NCI-H1092 (cell line): ENCODE measurements at regions not wholly inside any gene's neighbourhood (a gene's known extent, or its start where the extent isn't known, plus 50 kb on each side); places are given as distances from the start of the nearest gene placed in this dataset.
"Not testable (repeated sequence)": the region's sequence is repeated elsewhere in the genome, so short reads cannot be mapped to it uniquely, and the experiment has no call there.

Source experiments
- DNase-seq: peaks from one replicate; lab custom pipeline; 2025; lab: John Stamatoyannopoulos, UW

DNA sequence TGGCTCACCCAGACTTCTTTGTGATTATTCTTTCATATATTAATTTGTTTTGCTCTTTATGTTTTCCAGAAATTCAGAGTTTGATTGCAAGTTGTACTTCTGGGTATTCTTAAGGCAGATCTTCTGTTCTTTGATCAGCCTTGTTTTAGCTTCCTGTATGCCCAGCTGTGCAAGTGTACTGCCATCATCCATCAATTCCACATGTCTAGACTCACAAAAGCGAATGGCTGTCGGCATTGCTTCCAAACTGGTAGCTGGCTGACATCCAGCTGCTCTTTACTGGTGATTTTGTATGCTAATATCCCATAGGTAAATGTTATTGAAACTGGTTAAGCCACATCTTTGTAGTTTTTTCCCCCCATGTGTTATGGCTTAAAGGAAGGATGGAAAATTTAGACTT is 1084.8 kb upstream of the CITED2 start:
- DNase-seq: no peak

DNA sequence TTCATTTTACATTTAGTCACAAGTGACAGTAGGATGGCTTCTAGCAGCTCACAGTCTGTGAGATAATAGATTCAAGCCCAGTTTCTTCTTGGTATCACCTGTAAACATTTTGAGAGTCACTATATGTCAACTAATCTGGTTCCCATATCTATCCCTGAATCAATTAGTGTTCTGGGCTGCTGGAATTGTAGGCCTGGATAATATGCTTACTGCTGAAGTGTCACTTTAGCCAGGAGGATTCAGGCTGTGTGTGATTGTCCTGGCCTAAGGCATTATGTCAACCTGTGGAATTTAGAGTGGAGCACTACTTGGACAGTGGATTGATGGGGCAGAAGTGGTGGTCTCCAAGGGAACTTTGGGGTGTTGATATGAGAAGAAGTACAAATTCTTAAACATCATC is 1071.8 kb upstream of the CITED2 start:
- DNase-seq: no peak

DNA sequence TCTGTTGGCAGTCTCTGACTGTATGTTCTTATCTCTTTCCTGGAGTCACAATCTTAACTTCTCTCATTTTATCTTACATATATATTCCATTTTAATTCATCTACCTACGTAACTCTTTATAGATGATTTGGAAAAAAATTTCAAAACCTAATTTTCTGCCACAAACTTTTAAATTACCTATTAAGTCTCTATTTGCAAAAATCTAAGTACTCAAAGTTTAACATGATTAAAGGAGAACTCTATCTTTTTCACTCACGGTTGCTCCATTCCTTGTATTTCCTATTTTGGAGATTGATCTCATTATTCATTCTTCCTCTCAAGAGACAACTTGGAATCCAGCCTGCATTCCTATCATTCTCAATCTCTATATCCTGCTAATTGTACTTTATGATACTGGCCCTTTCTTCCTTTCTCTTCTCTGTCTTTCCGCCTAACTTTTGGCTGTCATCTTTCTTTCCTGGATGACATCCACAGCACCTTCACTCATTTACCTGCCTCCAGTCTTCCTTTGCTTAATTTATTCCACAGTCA is 1071.1 kb upstream of the CITED2 start:
- no peak for DNase-seq

DNA sequence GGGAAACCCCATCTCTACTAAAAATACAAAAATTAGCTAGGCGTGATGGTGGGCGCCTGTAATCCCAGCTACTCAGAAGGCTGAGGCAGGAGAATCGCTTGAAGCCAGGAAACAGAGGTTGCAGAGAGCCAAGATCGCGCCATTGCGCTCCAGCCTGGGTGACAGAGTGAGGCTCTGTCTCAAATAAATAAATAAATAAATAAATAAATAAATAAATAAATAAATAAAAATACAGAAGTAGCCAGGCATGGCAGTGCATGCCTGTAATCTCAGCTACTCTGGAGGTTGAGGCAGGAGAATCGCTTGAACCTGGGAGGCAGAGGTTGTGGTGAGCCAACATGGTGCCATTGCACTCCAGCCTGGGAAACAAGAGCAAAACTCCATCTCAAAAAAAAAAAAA is 1068.7 kb upstream of the CITED2 start:
- DNase-seq: not testable (repeated sequence)

DNA sequence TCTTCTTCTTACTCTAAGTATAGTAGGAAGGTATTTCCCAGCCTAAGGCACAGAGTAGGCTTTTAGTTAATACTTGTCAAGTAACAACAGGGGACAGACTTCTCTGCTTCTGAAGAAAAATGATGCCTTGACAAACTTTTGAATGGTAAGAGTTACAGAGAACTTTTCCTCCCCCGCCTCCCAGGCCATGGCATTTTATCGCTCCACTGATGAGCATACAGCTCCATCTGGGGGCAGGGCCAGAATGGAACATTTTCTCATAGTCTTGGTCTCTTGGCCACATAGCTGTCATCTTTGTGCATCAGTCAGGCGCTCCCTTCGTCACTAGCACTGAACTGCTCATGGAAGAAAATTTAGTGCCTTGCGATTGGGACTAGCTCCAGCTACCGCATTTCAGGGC is 1066.8 kb upstream of the CITED2 start:
- no peak for DNase-seq

DNA sequence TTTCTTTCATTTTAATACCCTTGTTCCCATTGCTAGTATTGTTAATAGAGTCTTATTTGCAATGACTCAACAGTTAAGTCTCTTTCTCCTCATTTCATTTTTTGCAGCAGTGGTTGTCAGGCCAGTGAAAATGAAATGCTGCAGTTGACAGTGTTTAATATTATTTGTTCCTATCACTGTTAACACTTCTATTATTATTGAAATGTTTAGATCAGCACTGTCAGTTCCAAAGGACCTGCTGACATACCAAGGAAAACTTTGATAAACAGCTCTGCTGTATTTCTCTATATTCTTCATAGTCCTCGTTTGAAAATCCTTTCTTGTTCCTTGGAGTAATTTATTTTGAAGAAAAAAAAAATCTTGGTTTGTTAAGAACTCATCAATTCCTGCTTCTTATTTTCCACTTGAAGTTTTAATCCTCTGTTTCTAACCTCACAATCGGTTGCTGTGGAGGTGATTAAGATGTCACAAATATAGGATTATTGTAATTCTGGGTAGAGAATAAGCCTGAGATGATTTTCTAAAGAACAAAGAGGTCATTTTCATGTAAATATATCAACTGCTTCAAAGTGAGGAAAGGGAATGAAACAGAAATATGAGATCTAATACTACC is 1065.9 kb upstream of the CITED2 start:
- DNase-seq: no peak

DNA sequence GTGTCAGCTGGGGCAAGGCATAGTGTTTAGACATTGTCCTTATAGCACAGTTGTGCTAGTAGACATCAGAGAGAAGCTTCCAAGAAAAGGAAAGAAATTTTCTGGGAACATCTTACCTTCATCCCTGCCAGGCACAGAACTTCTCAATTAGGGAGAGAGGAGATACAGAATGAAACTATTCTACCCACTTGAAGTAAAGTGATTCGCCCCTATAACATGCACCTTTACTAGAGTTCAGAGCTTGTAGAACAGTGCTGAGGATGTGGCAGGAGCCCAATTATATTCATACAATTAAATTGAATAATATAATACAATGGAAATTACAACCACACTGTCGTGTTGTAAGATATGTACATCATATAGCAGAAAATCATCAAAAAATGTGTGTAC is 1063.9 kb upstream of the CITED2 start:
- no peak for DNase-seq

DNA sequence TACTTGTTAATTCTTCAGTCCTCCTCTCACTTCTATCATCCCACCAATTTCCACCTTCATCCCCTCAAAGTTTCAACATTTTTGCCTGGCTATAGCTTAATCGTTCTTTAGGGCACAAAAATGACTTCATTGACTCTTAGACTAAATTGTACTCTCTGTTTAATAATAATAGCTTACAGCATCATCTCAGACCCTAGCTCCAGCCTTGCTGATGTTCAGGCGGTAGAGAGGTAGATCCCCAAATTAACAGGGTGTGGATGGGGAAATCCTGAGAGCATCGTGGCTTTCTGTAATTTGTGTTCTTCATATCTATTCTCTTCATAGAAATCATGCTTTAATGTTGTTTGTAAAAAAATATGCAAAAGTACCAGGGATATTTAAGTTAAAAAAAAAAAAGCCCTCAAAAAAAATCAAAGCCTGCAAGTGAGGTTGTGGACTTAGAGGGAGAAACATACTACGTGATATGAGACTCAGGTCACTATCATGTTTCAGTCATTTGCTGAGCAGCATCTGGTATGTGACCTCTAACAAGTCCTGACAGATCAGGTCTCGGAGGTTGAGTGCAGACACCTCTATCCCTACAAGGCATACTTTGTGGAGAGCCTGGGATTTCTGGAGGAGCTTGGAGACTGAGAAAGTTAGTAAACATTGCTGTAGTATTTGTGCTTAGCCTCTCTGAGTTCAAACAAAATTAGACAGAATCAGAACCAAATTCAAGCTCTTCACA is 1063.3 kb upstream of the CITED2 start:
- DNase-seq: no peak

DNA sequence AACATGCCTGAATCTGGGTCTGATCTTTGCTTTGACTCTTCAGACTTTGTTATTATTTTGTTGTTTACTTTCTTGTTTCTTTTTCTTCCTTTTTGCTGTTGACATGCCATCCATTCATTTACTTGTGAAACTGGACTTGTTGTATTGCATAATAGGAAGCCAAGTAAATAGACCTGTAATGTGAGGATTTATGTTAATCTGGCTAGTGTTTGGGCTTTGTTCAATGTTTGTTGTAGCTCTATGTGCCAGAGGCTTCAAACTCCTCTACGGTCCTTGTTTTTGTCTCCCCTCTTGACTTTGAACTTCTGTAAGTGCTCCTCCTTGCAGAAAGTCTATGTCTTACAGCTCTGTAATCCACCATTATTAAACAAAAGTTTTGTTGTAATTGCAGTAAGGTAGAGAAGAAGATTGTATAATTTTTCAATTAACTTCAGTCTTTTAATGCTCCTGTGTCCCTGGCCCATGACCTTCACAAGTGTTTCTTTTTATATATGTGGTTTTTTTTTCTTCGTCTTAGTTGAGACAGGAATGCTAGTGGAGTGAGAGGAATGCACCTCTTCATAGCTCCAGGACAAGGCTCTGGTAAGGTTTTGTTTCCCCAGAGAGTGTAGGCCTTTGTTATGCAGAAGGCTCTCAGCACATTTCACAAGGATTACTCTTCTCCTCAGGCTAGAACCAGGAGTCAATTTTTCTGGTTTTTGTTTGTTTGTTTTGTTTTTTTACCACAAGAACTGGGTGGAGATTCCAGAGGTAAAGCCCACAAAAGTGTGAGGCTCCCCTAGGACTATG is 1061.8 kb upstream of the CITED2 start:
- DNase-seq: no peak

DNA sequence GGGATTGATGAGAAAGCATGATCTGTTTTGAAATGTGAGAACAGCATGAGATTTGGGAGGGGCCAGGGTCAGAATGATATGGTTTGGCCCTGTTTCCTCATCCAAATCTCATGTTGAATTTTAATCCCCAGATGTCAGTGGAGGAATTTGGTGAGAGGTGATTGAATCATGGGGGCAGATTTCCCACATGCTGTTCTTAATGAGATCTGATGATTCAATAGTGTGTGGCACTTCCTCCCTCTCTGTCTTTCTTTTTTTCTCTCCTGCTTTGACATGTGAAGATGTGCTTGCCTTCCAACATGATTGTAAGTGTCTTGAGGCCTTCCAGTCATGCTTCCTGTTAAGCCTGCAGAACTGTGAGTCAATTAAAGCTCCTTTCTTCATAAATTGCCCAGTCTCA is 1060.3 kb upstream of the CITED2 start:
- DNase-seq: no peak

DNA sequence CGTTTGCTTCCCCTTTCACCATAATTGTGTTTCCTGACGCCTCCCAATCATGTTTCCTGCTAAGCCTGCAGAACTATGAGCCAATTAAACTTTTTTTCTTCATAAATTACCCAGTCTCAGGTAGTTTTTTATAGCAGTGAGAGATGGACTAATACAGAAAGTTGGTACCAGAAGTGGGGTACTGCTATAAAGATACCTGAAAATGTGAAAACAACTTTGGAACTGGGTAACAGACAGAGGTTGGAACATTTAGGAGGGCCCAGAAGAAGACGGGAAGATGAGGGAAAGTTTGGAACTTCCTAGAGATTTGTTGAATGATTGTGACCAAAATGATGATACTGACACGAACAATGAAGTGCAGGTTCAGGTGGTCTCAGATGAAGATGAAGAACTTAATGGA is 1058.6 kb upstream of the CITED2 start:
- no peak for DNase-seq

DNA sequence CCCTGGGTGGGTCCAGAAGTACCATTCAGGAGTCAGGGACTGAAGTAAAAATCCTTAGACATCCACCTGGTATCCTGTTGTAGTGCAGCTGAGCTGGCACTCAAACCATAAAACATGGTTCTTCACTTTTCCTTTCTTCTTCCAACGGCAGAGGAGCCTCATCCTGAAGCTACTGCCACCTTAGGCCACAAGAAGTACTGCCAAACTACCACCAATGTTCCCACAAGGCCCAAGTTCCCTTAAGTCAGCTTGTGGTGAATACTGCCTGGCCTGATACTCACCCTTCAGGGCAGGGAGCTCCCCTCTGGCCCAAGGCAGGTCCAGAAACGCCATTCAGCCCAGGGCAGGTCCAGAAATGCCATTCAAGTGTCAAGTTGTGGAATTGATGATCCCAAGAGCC is 1053.4 kb upstream of the CITED2 start:
- DNase-seq: no peak

DNA sequence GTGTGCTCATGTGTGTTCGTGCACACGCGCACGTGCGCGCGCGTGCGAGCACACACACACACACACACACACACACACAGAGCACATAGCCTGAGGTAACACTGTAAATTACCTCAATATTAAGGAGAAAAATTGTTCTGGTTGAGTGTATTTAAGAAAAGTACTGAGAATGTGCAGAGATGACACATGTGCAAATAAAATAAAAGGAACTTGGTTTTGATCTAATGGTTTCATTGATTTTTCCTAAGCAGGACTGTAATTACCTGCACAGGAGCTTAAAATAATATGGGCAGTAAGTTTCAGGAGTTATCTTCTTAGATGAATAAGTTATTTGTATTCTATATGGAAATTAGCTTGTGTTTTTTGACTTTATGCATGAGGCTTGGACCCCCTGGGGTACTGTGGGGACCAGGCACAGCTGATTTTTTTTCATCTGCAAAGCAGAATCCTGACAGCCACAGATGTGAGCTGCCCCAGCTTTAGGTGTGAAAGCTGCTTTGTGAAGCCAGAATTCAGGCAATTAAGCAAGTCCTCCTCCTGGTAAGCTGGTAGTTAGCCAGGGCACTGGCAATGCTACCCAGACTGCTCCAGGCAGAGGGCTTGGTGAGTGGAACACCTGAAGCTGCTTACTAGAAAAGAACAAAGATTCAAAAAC is 1040.6 kb upstream of the CITED2 start:
- DNase-seq: no peak

DNA sequence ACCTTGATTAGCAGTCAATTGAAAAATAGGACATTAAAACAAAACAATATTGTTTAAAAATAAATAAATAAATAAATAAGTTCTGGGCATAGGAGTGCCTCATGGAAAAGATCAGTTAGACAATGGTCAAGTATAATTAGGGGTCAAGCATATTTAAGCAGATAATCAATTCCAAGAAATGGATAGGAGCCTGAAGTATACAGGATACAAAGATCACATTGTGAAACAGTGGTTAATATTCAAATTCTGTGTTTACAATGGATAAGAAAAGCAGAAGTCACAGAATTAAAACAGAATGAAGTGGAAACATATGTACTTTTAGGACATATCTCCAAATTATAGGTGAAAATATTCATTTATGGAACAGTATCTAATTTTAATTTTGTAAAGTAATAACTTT is 1028.6 kb upstream of the CITED2 start:
- no peak for DNase-seq

DNA sequence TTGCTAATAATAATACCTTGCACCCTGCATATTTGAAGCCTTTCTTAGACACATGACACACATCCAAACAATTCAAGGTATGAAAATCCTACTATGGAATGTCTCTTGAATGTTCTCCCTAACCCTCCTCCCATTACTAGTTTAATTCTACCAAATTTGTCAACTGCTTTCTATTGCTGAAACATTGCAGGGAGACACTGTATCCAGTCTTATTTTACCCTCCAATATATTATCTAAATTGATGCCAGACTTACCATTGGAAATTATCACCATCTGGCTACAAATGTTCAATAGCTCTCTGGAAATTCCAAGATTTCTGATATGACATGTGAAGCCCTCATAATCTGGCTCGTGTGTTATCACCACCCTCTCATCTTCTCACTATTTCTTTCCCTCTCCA is 1027.3 kb upstream of the CITED2 start:
- no peak for DNase-seq

DNA sequence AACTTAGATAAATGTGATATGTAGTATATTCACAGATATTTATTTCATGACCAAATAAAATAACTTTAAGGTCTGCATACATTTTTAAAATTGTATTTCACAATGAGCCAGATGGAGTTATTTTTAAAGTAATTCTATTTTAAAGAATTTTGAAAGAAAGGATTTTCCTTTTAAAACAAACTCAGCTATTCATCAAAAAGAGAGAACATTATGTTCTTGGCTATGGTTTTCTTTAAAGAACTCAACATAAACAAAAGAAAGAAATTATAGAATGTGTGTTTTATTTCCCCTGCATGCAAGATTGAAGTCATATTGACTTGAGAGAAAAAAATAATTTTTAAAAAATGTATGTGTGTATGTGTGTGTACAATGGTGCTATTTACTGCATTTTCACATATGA is 1023.6 kb upstream of the CITED2 start:
- DNase-seq: no peak

DNA sequence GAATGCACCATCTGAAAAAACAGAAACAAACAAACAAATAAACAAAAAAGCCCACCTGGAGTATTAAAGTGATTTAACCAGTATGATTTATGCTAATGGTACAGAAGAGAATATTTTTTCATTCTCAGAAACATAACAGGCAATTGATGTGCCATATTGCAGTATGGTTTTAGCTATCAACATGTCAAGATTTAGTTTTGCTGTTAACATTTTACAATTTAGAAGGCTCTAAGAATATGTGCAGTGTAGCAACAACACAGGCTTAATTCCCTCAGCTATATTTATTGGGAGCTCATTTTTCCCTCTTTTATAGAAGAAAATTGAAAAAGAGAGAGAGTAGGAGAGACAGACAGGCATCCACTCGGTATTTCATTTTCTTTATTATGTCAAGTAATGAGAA is 1022.7 kb upstream of the CITED2 start:
- no peak for DNase-seq

DNA sequence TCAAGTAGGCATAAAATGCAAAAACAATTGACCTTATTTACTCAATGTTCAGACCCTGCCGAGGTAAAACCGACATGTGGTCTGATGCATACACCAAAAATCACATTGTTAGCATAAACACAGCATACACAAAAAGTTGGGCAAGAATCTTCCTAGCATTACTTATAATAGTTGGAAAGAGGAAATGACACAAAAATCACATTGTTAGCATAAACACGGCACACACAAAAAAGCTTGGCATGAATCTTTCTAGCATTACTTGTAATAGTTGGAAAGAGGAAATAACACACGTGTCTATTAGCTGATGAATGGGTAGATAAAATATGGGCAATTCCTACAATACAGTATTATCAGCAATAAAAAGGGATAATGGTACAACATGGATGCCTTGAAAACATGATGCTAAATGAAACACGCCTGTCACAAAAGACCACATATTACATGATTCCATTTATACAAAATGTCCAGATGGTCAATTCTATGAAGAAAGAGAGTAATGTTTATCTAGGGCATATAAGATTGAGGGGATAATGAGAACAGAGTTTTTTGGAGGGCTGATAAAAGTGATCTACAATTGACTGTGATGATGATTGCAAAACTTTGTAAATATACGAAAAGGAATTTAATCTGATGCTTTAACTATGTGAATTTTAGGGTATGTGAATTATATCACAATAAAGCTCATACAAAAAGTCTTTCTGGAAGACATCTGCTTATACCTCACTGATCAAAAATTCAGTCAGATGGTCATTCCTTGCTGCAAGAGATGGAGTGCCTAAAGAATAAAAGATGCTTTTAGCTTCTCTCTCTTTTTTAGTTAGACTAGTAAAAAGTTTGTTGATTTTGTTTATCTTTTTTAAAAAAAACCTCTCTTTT is 1019.5 kb upstream of the CITED2 start:
- DNase-seq: no peak

DNA sequence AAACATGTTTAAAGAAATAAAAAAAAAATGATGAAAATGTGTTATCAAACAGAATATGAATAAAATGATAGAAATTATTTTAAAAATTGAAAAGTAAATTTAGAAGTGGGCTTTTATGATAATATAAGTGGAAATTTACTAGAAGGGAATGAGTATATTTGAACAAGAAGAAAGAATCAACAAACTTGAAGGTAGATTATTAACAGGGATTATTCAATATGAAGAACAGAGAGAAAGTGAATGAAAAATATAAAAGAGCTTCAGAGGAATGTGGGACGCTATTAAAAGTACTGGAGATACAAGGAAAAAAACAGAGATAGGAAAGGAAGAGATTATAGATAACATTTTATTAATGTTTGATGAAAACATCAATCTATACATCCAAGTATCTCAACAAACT is 1014.4 kb upstream of the CITED2 start:
- DNase-seq: no peak

DNA sequence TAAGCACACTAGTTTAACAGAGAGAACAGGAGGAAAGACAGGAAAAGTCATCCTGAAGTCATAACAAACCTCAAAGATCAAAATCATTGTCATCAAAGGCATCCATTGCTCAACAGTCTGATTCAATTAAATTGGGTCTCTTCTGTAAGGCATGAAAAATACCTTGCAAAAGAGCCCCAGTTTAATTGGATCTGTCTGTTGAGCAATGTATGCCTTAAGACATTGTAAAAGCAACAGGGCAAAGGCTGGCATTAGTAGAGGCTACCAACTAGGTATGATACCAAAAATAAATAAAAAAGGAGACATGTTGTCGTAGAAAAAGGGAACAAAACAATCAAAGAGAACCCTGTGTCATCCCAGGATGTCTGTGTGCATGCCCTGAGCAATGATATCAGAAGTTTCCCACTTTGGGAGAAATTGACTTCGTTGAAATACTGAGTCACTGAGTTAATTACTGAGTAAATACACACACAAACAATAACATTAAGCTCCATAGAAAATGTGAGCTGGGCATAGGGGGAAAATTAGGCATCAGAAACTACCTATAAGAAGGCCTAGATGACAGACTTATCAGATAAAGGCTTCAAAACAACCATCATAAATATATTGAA is 1013.8 kb upstream of the CITED2 start:
- DNase-seq: no peak

DNA sequence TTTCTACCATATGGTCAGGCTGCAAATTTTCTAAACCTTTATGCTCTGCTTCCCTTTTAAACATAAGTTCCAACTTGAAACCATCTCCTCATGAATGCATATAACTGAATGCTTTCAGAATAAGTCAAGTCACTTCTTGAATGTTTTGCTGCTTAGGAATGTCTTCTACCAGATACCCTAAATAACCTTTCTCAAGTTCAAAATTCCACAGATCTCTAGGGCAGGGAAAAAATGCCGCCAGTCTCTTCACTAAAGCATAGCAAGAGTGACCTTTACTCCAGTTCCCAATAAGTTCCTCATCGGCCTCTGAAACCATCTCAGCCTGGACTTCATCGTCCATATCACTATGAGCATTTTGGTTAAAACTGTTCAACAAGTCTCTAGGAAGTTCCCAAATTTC is 1011.2 kb upstream of the CITED2 start:
- no peak for DNase-seq
